HG03521 (cell line): ENCODE measurements at regions not wholly inside any gene's neighbourhood (a gene's known extent, or its start where the extent isn't known, plus 50 kb on each side); places are given as distances from the start of the nearest gene placed in this dataset.

Source experiments
- ATAC-seq: cut with Tn5 transposase; IDR thresholded peaks from one replicate; pipeline ENCODE4 v1.9.1; 2021; ENCODE audit warnings: mild to moderate bottlenecking, moderate library complexity; ENCODE audit not compliant: unreplicated experiment

GRCh38 chr15:87597346-87598052 is 659.0 kb downstream of the NTRK3 start:
- no peak for ATAC-seq

GRCh38 chr15:87591582-87591981 is 665.0 kb downstream of the NTRK3 start:
- no peak for ATAC-seq

- ATAC-seq, result no peak
Observed at GRCh38 chr15:87591042-87591441, 665.5 kb downstream of the NTRK3 start.

- ATAC-seq, result no peak
Observed at GRCh38 chr15:87589134-87589533, 667.4 kb downstream of the NTRK3 start.

- ATAC-seq, result no peak
Observed at GRCh38 chr15:87582169-87582568, 674.4 kb downstream of the NTRK3 start.

- no peak for ATAC-seq
Observed at GRCh38 chr15:87579537-87579936, 677.0 kb downstream of the NTRK3 start.

- no peak for ATAC-seq
Observed at GRCh38 chr15:87578776-87579175, 677.8 kb downstream of the NTRK3 start.

- no peak for ATAC-seq
Observed at GRCh38 chr15:87577336-87577735, 679.2 kb downstream of the NTRK3 start.

GRCh38 chr15:87576486-87577176 is 679.9 kb downstream of the NTRK3 start:
- ATAC-seq, result no peak

- ATAC-seq, result no peak
Observed at GRCh38 chr15:87575896-87576473, 680.6 kb downstream of the NTRK3 start.

- no peak for ATAC-seq
Observed at GRCh38 chr15:87573534-87573933, 683.0 kb downstream of the NTRK3 start.

GRCh38 chr15:87573039-87573438 is 683.5 kb downstream of the NTRK3 start:
- no peak for ATAC-seq

GRCh38 chr15:87572381-87572910 is 684.1 kb downstream of the NTRK3 start:
- no peak for ATAC-seq

- no peak for ATAC-seq
Observed at GRCh38 chr15:87570206-87570605, 686.3 kb downstream of the NTRK3 start.

- ATAC-seq, result no peak
Observed at GRCh38 chr15:87569581-87569980, 687.0 kb downstream of the NTRK3 start.

- no peak for ATAC-seq
Observed at GRCh38 chr15:87567406-87568030, 689.0 kb downstream of the NTRK3 start.

GRCh38 chr15:87566236-87566635 is 690.3 kb downstream of the NTRK3 start:
- no peak for ATAC-seq

- no peak for ATAC-seq
Observed at GRCh38 chr15:87564681-87565080, 691.9 kb downstream of the NTRK3 start.

GRCh38 chr15:87563869-87564268 is 692.7 kb downstream of the NTRK3 start:
- ATAC-seq, result no peak

- ATAC-seq, result no peak
Observed at GRCh38 chr15:87562203-87562602, 694.3 kb downstream of the NTRK3 start.

GRCh38 chr15:87561641-87562040 is 694.9 kb downstream of the NTRK3 start:
- ATAC-seq, result no peak
